HepG2 (cell line): ENCODE measurements at regions not wholly inside any gene's neighbourhood (a gene's known extent, or its start where the extent isn't known, plus 50 kb on each side); places are given as distances from the start of the nearest gene placed in this dataset.

Experiments used
- ATAC-seq: fragments of 200-7000 bp; cut with Tn5 transposase; 3 replicates; pipeline ENCODE4 v1.9.1; 2020; ENCODE audit warnings: mild to moderate bottlenecking, moderate library complexity
- BruUV-seq: library from RNA; stranded (reverse); fragments of 400-500 nt; replicated peaks from 2 replicates; lab custom pipeline; 2021; lab: Mats Ljungman, UMichigan
- CTCF ChIA-PET: fragments of 300-600 bp; formaldehyde crosslinking; extraction: SDS; loops from one replicate; lab custom pipeline; 2021; ENCODE audit warnings: low total read pairs, inconsistent platforms, low intra/inter-chr PET ratio; lab: Yijun Ruan, JAX
- POLR2A ChIA-PET: fragments of 350-600 bp; sonication (Branson Sonifier 250); formaldehyde crosslinking; loops from one replicate; lab custom pipeline; 2020; ENCODE audit warnings: antibody characterized with exemption, inconsistent platforms; lab: Yijun Ruan, JAX
- DNase-seq: peaks from one replicate; pipeline ENCODE4 v3.0.0-alpha.2; 2015; ENCODE audit warnings: low spot score
- FAIRE-seq: peaks from 3 replicates; lab custom pipeline; 2011; peaks lifted over from hg19 to GRCh38; lab: Jason Lieb, UNC
- H2AFZ ChIP-seq: one replicate; pipeline ENCODE4 v1.6.1; 2011; ENCODE audit warnings: low read length, inconsistent platforms
- H3K27ac ChIP-seq: fragments of 300-600 bp; 3 replicates; pipeline ENCODE4 v1.8.0; 2011; ENCODE audit warnings: mixed run types, mild to moderate bottlenecking, mixed read lengths, low read length, inconsistent platforms; ENCODE audit not compliant: insufficient read depth; ENCODE audit errors: extremely low read length
- H3K27me3 ChIP-seq, 2 experiments: fragments of 200-600 bp in 1 of 2; 2 replicates in 1 of 2; 3 replicates in 1 of 2; pipeline versions ENCODE4 v1.6.0 to v1.8.0; 2011; ENCODE audit warnings: low read length in 2 of 2, mild to moderate bottlenecking in 2 of 2, moderate library complexity in 2 of 2, inconsistent platforms in 1 of 2; ENCODE audit not compliant: insufficient read depth in 2 of 2, control insufficient read depth in 1 of 2
- H3K36me3 ChIP-seq, 2 experiments: fragments of 200-600 bp in 1 of 2; replicated peaks in 1 of 2; 2 replicates in 1 of 2; 3 replicates in 1 of 2; pipeline versions ENCODE4 v1.5.1 to v1.8.0; 2011; ENCODE audit warnings: low read length in 2 of 2, inconsistent platforms in 1 of 2; ENCODE audit not compliant: insufficient read depth in 2 of 2, control insufficient read depth in 1 of 2
- H3K4me1 ChIP-seq: 2 replicates; pipeline ENCODE4 v1.5.1; 2012; ENCODE audit warnings: low read length, inconsistent platforms; ENCODE audit not compliant: insufficient read depth
- H3K4me2 ChIP-seq: 2 replicates; pipeline ENCODE4 v1.6.0; 2011; ENCODE audit warnings: low read depth, low read length, inconsistent platforms
- H3K4me3 ChIP-seq, 3 experiments: fragments of 200-600 bp in 1 of 3; sonication (generic), shearing (Covaris generic) in 1 of 3; replicated peaks in 1 of 3; 2 replicates each; pipeline ENCODE4 v1.5.1; 2011 to 2016; ENCODE audit warnings: low read length in 3 of 3, inconsistent platforms in 2 of 3, low read depth in 2 of 3, mild to moderate bottlenecking in 2 of 3, control low read depth in 1 of 3, mixed read lengths in 1 of 3; ENCODE audit not compliant: insufficient read depth in 1 of 3
- H3K79me2 ChIP-seq: one replicate; pipeline ENCODE4 v1.6.1; 2011; ENCODE audit warnings: low read length, inconsistent platforms; ENCODE audit not compliant: insufficient read depth
- H3K9ac ChIP-seq: 2 replicates; pipeline ENCODE4 v1.6.0; 2011; ENCODE audit warnings: mild to moderate bottlenecking, low read depth, low read length, inconsistent platforms; ENCODE audit not compliant: insufficient read depth
- H3K9me3 ChIP-seq: 2 replicates; pipeline ENCODE4 v1.5.1; 2012; ENCODE audit warnings: mild to moderate bottlenecking, low read length
- H4K20me1 ChIP-seq: 2 replicates; pipeline ENCODE4 v1.6.0; 2011; ENCODE audit warnings: inconsistent platforms, mild to moderate bottlenecking, low read length, moderate library complexity; ENCODE audit not compliant: insufficient read depth
- NKX3-1 ChIP-seq: sonication (generic); formaldehyde crosslinking; IDR thresholded peaks from 2 replicates; pipeline ENCODE4 v1.5.0; 2020; ENCODE audit warnings: missing genetic modification reagents
- NR2F1 ChIP-seq, 2 experiments: fragments of 450-650 bp in 1 of 2; formaldehyde crosslinking in 1 of 2; IDR thresholded peaks; 2 replicates each; pipeline versions ENCODE4 v1.5.0 to v1.6.1; 2016 to 2020; ENCODE audit warnings: mild to moderate bottlenecking in 1 of 2, missing compliant biosample characterization in 1 of 2, missing genetic modification reagents in 1 of 2, moderate library complexity in 1 of 2
- RARG ChIP-seq: sonication (generic); formaldehyde crosslinking; IDR thresholded peaks from 2 replicates; pipeline ENCODE4 v1.4.0; 2020; ENCODE audit warnings: low read depth, mild to moderate bottlenecking, missing genetic modification reagents
- THRA ChIP-seq: sonication (generic); formaldehyde crosslinking; IDR thresholded peaks from 2 replicates; pipeline ENCODE4 v1.4.0; 2020; ENCODE audit warnings: missing genetic modification reagents, borderline replicate concordance
- TP53 ChIP-seq: sonication (generic); formaldehyde crosslinking; conservative IDR thresholded peaks from 2 replicates; pipeline ENCODE4 v1.4.0; 2020; ENCODE audit warnings: missing genetic modification reagents
- WGBS: methylation state at CpG from one replicate; pipeline ENCODE4 v1.1.6; 2017; ENCODE audit warnings: low lambda C conversion rate; 5-methylcytosine and 5-hydroxymethylcytosine counted together
- in situ Hi-C: cut with HindIII; loops from 2 replicates; pipeline ENCODE4 v1.10.0; 2017; ENCODE audit warnings: low pct_unique_long_range_greater_than_20kb; ENCODE audit not compliant: extremely low pct_ligation_motif_present
- intact Hi-C: fragments of 100-400 bp; cut with micrococcal nuclease; formaldehyde crosslinking; loops from one replicate; pipeline ENCODE4 v1.10.0; 2022; ENCODE audit not compliant: unreplicated experiment
- TF ChIP-seq, protein P1 (sequence below): sonication (generic); formaldehyde crosslinking; IDR thresholded peaks from 2 replicates; pipeline ENCODE4 v1.4.0; 2020; ENCODE audit warnings: missing genetic modification reagents, borderline replicate concordance
- TF ChIP-seq, protein P2 (sequence below): IDR thresholded peaks from 2 replicates; pipeline ENCODE4 v1.6.1; 2012; ENCODE audit warnings: low read length, improper control_type of control experiment

DNA sequence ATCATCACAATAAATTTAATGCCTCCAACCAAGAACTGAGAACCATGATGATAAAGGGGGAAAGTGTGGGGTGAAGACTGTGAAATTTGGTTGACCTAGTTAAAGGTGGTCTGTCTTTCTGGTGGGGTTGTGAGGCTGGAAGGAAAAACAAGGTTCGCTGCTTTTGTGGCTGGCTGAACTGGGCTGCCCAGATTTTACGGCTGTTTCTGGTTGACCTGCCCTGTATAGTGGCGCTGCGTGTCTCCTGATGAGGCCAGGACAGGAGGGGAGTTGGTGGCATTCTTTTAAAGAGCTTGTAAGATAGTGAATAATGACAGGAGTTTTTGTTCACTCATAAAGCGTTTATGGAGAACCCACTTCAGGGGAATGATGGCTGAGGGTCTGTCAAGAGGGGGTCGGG is 101.8 kb downstream of the CYP26A1 start:
- FAIRE-seq (no peak), DNase-seq (no peak), ATAC-seq (no peak)
- POLR2A ChIA-PET = no interaction called here
- WGBS = 50% methylated on average over 6 of the region's 6 CpGs
- in situ Hi-C loops = no loop called here
- H3K9me3 ChIP-seq = peaks cover 5% of the 10 kb centered on the region; the same call in 1 of the 2 replicates
- CTCF ChIA-PET = no interaction called here
- H3K9ac ChIP-seq = no peak overlapping the region
- no peaks in the 10 kb centered on the region for H4K20me1 ChIP-seq
- no TSS peak for BruUV-seq
- H3K79me2 ChIP-seq = no peaks in the 10 kb centered on the region
- peaks cover 25% of the 10 kb centered on the region for H3K4me1 ChIP-seq
- H3K27ac ChIP-seq = no peak overlapping the region
- H3K27me3 ChIP-seq = no peaks in the 10 kb centered on the region
- intact Hi-C loops = no loop called here
- H3K4me2 ChIP-seq = no peak overlapping the region
- H2AFZ ChIP-seq = no peak overlapping the region
- no peak overlapping the region for H3K4me3 ChIP-seq
- TF ChIP-seq RARG (CRISPR knock-in tag) (no peak), NR2F1 (CRISPR knock-in tag; IDR thresholded peaks at IDR 0.05) (no peak), TP53 (CRISPR knock-in tag) (no peak), NKX3-1 (CRISPR knock-in tag) (no peak), THRA (CRISPR knock-in tag) (no peak)
- TF ChIP-seq, protein P1, sequence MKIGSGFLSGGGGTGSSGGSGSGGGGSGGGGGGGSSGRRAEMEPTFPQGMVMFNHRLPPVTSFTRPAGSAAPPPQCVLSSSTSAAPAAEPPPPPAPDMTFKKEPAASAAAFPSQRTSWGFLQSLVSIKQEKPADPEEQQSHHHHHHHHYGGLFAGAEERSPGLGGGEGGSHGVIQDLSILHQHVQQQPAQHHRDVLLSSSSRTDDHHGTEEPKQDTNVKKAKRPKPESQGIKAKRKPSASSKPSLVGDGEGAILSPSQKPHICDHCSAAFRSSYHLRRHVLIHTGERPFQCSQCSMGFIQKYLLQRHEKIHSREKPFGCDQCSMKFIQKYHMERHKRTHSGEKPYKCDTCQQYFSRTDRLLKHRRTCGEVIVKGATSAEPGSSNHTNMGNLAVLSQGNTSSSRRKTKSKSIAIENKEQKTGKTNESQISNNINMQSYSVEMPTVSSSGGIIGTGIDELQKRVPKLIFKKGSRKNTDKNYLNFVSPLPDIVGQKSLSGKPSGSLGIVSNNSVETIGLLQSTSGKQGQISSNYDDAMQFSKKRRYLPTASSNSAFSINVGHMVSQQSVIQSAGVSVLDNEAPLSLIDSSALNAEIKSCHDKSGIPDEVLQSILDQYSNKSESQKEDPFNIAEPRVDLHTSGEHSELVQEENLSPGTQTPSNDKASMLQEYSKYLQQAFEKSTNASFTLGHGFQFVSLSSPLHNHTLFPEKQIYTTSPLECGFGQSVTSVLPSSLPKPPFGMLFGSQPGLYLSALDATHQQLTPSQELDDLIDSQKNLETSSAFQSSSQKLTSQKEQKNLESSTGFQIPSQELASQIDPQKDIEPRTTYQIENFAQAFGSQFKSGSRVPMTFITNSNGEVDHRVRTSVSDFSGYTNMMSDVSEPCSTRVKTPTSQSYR (CRISPR knock-in tag) = no peak
- TF ChIP-seq, protein P2, sequence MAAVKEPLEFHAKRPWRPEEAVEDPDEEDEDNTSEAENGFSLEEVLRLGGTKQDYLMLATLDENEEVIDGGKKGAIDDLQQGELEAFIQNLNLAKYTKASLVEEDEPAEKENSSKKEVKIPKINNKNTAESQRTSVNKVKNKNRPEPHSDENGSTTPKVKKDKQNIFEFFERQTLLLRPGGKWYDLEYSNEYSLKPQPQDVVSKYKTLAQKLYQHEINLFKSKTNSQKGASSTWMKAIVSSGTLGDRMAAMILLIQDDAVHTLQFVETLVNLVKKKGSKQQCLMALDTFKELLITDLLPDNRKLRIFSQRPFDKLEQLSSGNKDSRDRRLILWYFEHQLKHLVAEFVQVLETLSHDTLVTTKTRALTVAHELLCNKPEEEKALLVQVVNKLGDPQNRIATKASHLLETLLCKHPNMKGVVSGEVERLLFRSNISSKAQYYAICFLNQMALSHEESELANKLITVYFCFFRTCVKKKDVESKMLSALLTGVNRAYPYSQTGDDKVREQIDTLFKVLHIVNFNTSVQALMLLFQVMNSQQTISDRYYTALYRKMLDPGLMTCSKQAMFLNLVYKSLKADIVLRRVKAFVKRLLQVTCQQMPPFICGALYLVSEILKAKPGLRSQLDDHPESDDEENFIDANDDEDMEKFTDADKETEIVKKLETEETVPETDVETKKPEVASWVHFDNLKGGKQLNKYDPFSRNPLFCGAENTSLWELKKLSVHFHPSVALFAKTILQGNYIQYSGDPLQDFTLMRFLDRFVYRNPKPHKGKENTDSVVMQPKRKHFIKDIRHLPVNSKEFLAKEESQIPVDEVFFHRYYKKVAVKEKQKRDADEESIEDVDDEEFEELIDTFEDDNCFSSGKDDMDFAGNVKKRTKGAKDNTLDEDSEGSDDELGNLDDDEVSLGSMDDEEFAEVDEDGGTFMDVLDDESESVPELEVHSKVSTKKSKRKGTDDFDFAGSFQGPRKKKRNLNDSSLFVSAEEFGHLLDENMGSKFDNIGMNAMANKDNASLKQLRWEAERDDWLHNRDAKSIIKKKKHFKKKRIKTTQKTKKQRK = no peak
- no peaks in the 10 kb centered on the region for H3K36me3 ChIP-seq
